ENCODE measurements at regions not wholly inside any gene's neighbourhood (a gene's known extent, or its start where the extent isn't known, plus 50 kb on each side); places are given as distances from the start of the nearest gene placed in this dataset.

- Histone ChIP-seq H3K27me3 (no peaks in the 10 kb centered on the region), H3K4me1 (no peaks in the 10 kb centered on the region), H3K27ac (no peak overlapping the region), H3K4me3 (no peak overlapping the region), H3K9me3 (no peaks in the 10 kb centered on the region), H3K36me3 (replicated peaks in 1 of 2; ENCODE audit: insufficient read depth in 1 of 2, low read depth in 2 of 2) (no peaks in the 10 kb centered on the region)
- no peak for ATAC-seq
- TF ChIP-seq POLR2A (IDR thresholded peaks at IDR 0.05) = no peak
- no peak for TF ChIP-seq CTCF (IDR thresholded peaks at IDR 0.05)
- 73 to 74% methylated on average over 6 of the region's 6 CpGs for WGBS, 2 donors
- intact Hi-C loops (cut with DNase I) = no loop called here
- DNase-seq = no peak
These were observed 253.8 kb downstream of the BMP7 start for GRCh38 chr20:57012691-57013090.

DNA sequence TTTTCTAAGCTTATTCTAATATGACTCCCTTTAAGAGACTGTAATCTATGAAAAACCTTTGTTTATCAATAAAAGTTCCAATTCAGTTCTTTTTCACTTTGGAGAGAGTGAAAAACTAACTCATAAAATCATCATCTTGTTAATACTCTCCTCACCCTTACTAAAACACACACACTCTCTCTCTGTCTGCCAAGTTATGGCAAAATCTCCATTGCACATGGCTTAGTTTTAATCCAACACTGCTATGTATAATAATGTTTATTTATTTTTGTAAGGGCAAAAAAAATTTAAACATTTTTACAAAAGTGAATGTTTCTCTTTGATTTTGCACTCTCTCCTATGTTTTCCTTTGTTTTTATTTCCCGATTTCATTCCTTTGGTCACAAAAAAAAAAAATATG is 253.2 kb downstream of the BMP7 start:
- H3K9me3 ChIP-seq = no peaks in the 10 kb centered on the region
- H3K27me3 ChIP-seq = no peaks in the 10 kb centered on the region
- H3K36me3 ChIP-seq (replicated peaks in 1 of 2; ENCODE audit: insufficient read depth in 1 of 2, low read depth in 2 of 2) = no peaks in the 10 kb centered on the region
- intact Hi-C loops (cut with DNase I) = no loop called here
- no peaks in the 10 kb centered on the region for H3K4me1 ChIP-seq
- no peak for DNase-seq
- TF ChIP-seq POLR2A (IDR thresholded peaks at IDR 0.05) (no peak), CTCF (IDR thresholded peaks at IDR 0.05) (no peak)
- ATAC-seq = no peak
- H3K27ac ChIP-seq = no peak overlapping the region
- WGBS, 2 donors = 68 to 82% methylated on average over 1 of the region's 1 CpG
- no peak overlapping the region for H3K4me3 ChIP-seq

GRCh38 chr20:57013741-57014140 is 252.7 kb downstream of the BMP7 start:
- Histone ChIP-seq H3K4me3 (no peak overlapping the region), H3K27ac (no peak overlapping the region), H3K36me3 (replicated peaks in 1 of 2; ENCODE audit: insufficient read depth in 1 of 2, low read depth in 2 of 2) (no peaks in the 10 kb centered on the region), H3K4me1 (no peaks in the 10 kb centered on the region), H3K27me3 (no peaks in the 10 kb centered on the region), H3K9me3 (no peaks in the 10 kb centered on the region)
- TF ChIP-seq POLR2A (IDR thresholded peaks at IDR 0.05) = no peak
- TF ChIP-seq CTCF (IDR thresholded peaks at IDR 0.05) = no peak
- DNase-seq (peak in 1 of 4 donors; percentile 21), ATAC-seq (no peak)
- whole genome bisulfite sequencing, 2 donors = 3 to 4% methylated on average over 19 of the region's 19 CpGs
- intact Hi-C loops (cut with DNase I) = no loop called here

GRCh38 chr20:57020364-57020763 is 246.1 kb downstream of the BMP7 start:
- Histone ChIP-seq H3K27ac (no peak overlapping the region), H3K4me1 (no peaks in the 10 kb centered on the region), H3K36me3 (replicated peaks in 1 of 2; ENCODE audit: insufficient read depth in 1 of 2, low read depth in 2 of 2) (no peaks in the 10 kb centered on the region), H3K4me3 (no peak overlapping the region), H3K27me3 (no peaks in the 10 kb centered on the region), H3K9me3 (peaks cover 0 to 4% (median 0%) of the 10 kb centered on the region in 3 donors)
- intact Hi-C loops (cut with DNase I) = no loop called here
- ATAC-seq (no peak), DNase-seq (no peak)
- WGBS, 2 donors = 27 to 28% methylated on average over 9 of the region's 9 CpGs
- TF ChIP-seq CTCF (IDR thresholded peaks at IDR 0.05) (no peak), POLR2A (IDR thresholded peaks at IDR 0.05) (no peak)

- Histone ChIP-seq H3K36me3 (replicated peaks in 1 of 2; ENCODE audit: insufficient read depth in 1 of 2, low read depth in 2 of 2) (no peaks in the 10 kb centered on the region), H3K27me3 (no peaks in the 10 kb centered on the region), H3K4me1 (no peaks in the 10 kb centered on the region), H3K9me3 (peaks cover 0 to 4% (median 0%) of the 10 kb centered on the region in 3 donors), H3K27ac (no peak overlapping the region), H3K4me3 (no peak overlapping the region)
- intact Hi-C loops (cut with DNase I) = no loop called here
- no peak for TF ChIP-seq CTCF (IDR thresholded peaks at IDR 0.05)
- no peak for TF ChIP-seq POLR2A (IDR thresholded peaks at IDR 0.05)
- DNase-seq (no peak), ATAC-seq (no peak)
- WGBS, 2 donors = 18% methylated on average over 4 to 6 of the region's 6 CpGs
These were observed 244.1 kb downstream of the BMP7 start for GRCh38 chr20:57022306-57022705.
